Hepatocyte (in vitro differentiated cells): ENCODE measurements at regions not wholly inside any gene's neighbourhood (a gene's known extent, or its start where the extent isn't known, plus 50 kb on each side); places are given as distances from the start of the nearest gene placed in this dataset.

ENCODE experiments used
- EZH2 ChIP-seq: fragments of 200-600 bp; sonication (generic); IDR thresholded peaks from 2 replicates; pipeline ENCODE4 v1.6.1; 2016; ENCODE audit warnings: antibody characterized with exemption, mild to moderate bottlenecking, borderline replicate concordance
- TF ChIP-seq, protein P1 (sequence below): fragments of 200-600 bp; sonication (generic); IDR thresholded peaks from 2 replicates; pipeline ENCODE4 v1.5.1; 2016; ENCODE audit warnings: antibody characterized with exemption, mild to moderate bottlenecking; ENCODE audit not compliant: poor library complexity

GRCh38 chr1:200288226-200288625 lies 121.6 kb downstream of the ZNF281 start:
- TF ChIP-seq EZH2 = no peak
- TF ChIP-seq, protein P1, sequence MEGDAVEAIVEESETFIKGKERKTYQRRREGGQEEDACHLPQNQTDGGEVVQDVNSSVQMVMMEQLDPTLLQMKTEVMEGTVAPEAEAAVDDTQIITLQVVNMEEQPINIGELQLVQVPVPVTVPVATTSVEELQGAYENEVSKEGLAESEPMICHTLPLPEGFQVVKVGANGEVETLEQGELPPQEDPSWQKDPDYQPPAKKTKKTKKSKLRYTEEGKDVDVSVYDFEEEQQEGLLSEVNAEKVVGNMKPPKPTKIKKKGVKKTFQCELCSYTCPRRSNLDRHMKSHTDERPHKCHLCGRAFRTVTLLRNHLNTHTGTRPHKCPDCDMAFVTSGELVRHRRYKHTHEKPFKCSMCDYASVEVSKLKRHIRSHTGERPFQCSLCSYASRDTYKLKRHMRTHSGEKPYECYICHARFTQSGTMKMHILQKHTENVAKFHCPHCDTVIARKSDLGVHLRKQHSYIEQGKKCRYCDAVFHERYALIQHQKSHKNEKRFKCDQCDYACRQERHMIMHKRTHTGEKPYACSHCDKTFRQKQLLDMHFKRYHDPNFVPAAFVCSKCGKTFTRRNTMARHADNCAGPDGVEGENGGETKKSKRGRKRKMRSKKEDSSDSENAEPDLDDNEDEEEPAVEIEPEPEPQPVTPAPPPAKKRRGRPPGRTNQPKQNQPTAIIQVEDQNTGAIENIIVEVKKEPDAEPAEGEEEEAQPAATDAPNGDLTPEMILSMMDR = no peak
